ENCODE measurements at regions not wholly inside any gene's neighbourhood (a gene's known extent, or its start where the extent isn't known, plus 50 kb on each side); places are given as distances from the start of the nearest gene placed in this dataset.
"Not testable (repeated sequence)": the region's sequence is repeated elsewhere in the genome, so short reads cannot be mapped to it uniquely, and the experiment has no call there.

- DNase-seq: no peak
These were observed 216.8 kb downstream of the FBXO8 start for GRCh38 chr4:174066611-174067205.

- DNase-seq: no peak
These were observed 220.6 kb downstream of the FBXO8 start for GRCh38 chr4:174062831-174063230.

GRCh38 chr4:174061026-174061425 lies 222.4 kb downstream of the FBXO8 start:
- DNase-seq: no peak

DNA sequence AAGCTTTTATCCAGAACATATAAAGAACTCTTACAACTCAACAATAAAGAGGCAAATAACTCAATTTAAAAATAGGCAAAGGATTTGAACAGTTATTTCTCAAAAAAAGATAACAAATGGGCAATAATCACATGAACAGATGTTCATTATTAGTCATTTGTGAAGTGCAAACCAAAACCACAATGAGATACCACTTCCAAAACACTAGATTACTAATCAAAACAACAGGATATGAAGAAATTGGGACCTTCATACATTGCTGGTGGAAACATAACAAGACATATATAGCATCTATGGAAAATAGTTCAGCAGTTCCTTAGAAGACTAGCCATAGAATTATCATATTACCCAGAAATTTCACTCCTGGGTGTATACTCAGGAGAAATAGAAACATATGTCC lies 224.6 kb downstream of the FBXO8 start:
- no peak for DNase-seq

DNA sequence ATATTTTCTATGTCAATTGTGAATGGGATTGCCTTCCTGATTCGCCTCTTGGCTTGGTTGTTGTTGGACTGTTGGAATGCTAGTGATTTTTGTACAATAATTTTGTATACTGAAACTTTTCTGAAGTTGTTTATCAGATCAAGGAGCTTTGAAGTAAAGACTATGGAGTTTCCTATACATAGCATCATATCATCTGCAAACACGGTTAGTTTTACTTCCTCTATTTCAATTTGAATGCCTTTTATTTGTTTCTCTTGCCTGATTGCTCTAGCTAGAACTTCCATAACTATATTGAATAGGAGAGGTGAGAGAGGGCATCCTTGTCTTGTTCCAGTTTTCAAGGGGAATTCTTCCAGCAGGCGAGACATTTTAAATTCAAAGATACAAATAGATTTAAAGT lies 226.5 kb downstream of the FBXO8 start:
- DNase-seq: no peak

DNA sequence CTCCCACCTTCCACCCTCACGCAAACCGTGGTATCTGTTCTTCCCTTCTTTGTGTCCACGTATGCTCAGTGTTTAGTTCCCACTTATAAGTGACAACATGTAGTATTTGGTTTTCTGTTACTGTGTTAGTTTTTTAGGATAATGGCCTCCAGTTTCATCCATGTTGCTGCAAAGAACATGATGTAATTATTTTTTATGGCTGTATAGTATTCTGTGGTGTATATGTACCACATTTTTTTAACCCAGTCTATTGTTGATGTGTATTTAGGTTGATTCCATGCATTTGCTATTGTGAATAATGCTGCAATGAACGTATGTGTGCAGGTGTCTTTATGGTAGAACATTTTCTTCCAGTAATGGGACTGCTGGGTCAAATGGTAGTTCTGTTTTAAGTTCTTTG lies 228.1 kb downstream of the FBXO8 start:
- no peak for DNase-seq

- no peak for DNase-seq
These were observed 229.6 kb downstream of the FBXO8 start for GRCh38 chr4:174053895-174054294.

DNA sequence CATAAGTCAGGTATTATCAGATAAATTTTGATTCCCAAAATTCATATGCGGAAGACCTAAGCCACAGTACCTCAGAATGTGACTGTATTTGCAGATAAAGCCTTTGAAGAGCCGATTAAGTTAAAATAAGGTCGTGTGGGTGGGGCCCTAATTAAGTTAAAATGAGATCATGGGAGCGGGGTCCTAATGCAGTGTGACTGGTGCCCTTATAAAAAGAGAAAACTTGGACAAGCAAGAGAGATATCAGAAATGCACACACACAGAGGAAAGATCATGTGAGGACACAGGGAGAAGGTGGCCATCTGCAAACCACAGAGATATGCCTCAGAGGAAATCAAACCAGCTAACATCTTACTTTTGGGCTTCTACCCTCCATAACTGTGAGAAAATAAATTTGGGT lies 236.1 kb downstream of the FBXO8 start:
- no peak for DNase-seq

DNA sequence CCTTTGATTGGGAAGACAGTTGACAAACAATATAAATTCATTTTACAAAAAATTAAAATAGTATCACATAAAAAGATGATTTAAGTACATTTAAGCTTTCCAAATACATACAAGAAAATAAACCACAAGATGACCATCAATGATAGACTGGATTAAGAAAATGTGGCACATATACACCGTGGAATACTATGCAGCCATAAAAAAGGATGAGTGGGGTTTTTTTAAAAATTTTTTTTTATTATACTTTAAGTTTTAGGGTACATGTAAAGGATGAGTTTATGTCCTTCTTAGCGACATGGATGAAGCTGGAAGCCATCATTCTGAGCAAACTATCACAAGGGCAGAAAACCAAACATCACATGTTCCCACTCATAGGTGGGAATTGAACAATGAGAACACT lies 237.6 kb downstream of the FBXO8 start:
- not testable (repeated sequence) for DNase-seq

GRCh38 chr4:174045381-174045780 lies 238.1 kb downstream of the FBXO8 start:
- no peak for DNase-seq

GRCh38 chr4:174041555-174042105 lies 241.8 kb downstream of the FBXO8 start:
- no peak for DNase-seq

GRCh38 chr4:174040287-174040686 lies 243.2 kb downstream of the FBXO8 start:
- no peak for DNase-seq

DNA sequence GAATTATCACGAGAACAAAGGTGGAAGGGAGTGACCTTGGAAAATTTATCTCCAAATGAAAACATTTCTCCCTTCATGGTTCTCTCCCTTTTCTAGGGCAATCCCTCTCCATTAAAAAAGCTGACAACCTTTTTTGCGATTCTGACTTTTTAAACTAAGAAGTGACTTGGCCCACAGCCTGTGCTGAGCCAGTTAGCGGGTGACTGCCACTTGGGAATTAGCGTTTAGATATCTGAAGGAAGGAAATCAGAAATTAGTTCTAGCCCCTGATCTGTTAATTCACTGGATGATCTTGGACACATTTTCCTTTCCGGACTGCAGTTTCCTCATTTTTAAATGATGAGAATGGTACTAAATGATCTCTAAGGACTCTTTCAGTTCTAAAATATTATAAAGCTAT lies 245.0 kb downstream of the FBXO8 start:
- DNase-seq: no peak

DNA sequence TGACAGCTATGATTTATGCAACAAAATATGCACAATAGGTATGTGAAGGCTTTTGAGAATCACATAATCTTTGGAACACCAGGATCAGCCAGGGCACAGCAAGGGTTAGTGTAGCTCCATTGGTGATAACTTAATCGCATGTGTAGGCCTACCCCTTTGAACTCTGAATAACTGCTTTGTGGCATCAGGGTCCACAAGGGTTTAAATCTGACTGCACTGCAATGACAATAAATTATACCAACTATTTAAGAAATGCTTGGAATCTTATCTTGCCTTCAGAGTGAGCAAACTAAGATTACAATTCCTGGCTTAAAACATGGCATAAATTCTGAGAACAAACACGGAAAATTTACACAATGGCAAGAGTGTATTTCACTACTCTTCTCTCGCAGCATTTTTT lies 245.8 kb downstream of the FBXO8 start:
- no peak for DNase-seq

GRCh38 chr4:174037049-174037448 lies 246.4 kb downstream of the FBXO8 start:
- DNase-seq: no peak

- DNase-seq: no peak
These were observed 246.9 kb downstream of the FBXO8 start for GRCh38 chr4:174036576-174036975.

DNA sequence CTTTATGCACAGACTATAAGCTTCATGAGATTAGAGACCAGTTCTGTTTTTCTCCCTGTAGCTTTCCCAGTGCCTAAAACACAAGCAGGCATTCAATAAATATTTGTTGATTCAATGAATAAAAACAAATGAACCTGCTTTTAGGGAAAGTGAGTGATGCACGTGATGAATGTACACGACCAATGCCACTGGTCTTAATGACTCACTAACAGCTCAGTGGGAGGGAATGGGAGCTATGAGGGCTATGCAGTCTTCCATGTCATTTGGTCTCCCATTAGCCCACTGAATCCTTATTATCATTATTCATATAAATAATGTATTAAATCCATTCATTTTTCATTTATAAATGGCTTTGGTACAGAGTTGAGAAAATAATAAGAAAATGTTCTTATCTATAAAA lies 247.4 kb downstream of the FBXO8 start:
- no peak for DNase-seq

GRCh38 chr4:174023641-174024040 lies 259.8 kb downstream of the FBXO8 start:
- no peak for DNase-seq

- DNase-seq: no peak
These were observed 265.2 kb downstream of the FBXO8 start for GRCh38 chr4:174018236-174018635.

DNA sequence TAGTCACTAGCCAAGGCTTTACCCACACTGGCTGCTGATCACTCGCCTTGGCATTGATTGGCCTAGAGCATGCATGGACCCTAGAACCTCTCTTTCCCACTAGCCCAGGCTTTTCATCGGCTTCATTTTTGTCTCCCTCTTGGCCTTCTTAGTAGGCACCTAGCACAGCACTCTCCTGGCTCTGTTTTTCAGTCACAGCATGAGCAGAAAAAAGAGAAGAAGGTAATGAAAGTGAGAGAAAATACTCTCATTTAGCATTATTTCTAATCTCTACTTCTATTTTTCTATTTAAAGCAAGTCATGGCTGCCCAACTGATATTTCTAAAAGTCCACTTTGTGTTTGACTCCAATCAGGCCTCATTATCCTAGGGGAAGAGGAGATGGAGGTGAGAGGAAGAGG lies 267.2 kb downstream of the FBXO8 start:
- DNase-seq: no peak

DNA sequence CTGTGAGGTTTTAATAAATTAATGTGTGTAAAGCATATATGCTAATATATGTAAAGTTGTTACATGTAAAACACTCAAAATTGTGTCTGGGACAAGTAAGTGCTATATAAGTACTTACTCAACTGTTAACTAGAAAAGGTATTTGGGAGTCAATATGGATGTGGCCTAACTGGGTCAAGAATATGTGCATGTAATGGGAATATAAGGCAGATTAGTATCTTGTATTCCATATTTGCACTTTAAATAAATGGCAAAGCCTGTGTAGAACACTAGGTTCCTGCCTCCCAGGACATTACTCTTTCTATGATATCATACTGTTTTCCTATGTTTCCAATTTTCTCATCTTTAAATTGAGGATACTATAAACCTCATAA lies 270.6 kb downstream of the FBXO8 start:
- DNase-seq: no peak

GRCh38 chr4:174012135-174012885 lies 271.2 kb downstream of the FBXO8 start:
- no peak for DNase-seq

- no peak for DNase-seq
These were observed 272.9 kb downstream of the FBXO8 start for GRCh38 chr4:174010547-174010946.

DNA sequence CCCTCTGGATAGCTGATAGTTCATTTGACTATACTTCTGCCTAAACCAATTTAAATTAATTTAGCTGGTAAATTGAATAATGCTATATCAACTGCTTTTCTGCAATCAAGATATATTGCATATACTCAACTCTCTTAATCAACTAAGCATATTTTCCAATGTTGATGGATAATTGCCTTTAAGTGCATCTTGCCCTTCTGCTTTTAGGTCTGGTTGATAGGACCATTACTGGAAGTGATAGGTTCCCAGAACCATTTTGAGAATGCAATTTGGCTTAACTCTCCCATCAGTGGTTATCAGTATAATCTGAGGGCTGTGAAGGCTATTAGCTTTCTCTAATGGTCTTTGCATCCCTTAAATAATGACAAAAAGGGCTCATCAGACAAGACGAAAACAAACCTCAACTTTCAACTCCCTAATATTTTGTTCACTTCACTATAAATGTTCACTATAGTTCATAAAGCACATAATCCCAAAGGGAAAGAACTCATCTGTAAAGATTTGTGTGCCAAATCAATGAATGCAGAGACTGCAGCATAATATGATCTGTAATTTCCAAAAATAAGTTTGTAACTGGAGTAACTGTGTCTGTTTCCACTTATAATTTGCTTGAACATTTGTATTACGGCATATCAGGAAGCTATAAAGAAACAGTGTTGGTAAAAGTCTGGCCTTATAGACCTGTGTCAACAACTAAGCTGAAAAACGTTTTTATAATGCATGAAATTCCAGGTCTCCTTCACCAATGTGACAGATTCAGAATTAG lies 273.6 kb downstream of the FBXO8 start:
- DNase-seq: no peak
